HepG2 (cell line): ENCODE measurements at regions not wholly inside any gene's neighbourhood (a gene's known extent, or its start where the extent isn't known, plus 50 kb on each side); places are given as distances from the start of the nearest gene placed in this dataset.

Experiments used
- BCL6 ChIP-seq: IDR thresholded peaks from 2 replicates; pipeline ENCODE4 v1.6.1; 2016; ENCODE audit warnings: missing genetic modification reagents, missing compliant biosample characterization
- CEBPG ChIP-seq: IDR thresholded peaks from 2 replicates; pipeline ENCODE4 v1.6.1; 2016
- DPF2 ChIP-seq: sonication (generic); formaldehyde crosslinking; IDR thresholded peaks from 2 replicates; pipeline ENCODE4 v1.4.0; 2020; ENCODE audit warnings: mild to moderate bottlenecking, low read depth, missing genetic modification reagents, borderline replicate concordance
- EEA1 ChIP-seq: sonication (generic); formaldehyde crosslinking; IDR thresholded peaks from 2 replicates; pipeline ENCODE4 v1.5.1; 2020; ENCODE audit warnings: mild to moderate bottlenecking, missing genetic modification reagents, borderline replicate concordance
- HDAC2 ChIP-seq: sonication (generic); formaldehyde crosslinking; IDR thresholded peaks from 2 replicates; pipeline ENCODE4 v1.4.0; 2020; ENCODE audit warnings: missing genetic modification reagents
- ISL2 ChIP-seq: sonication (generic); formaldehyde crosslinking; IDR thresholded peaks from 2 replicates; pipeline ENCODE4 v1.5.0; 2020; ENCODE audit warnings: missing genetic modification reagents
- MIXL1 ChIP-seq: IDR thresholded peaks from 2 replicates; pipeline ENCODE4 v1.6.1; 2016
- NFKBIZ ChIP-seq: IDR thresholded peaks from 2 replicates; pipeline ENCODE4 v1.6.1; 2018; ENCODE audit warnings: missing genetic modification reagents, missing compliant biosample characterization
- NRL ChIP-seq: sonication (generic); formaldehyde crosslinking; IDR thresholded peaks from 2 replicates; pipeline ENCODE4 v1.5.0; 2020; ENCODE audit warnings: missing genetic modification reagents, mild to moderate bottlenecking, moderate library complexity, borderline replicate concordance
- SSRP1 ChIP-seq: IDR thresholded peaks from 2 replicates; pipeline ENCODE4 v1.6.1; 2016; ENCODE audit warnings: control low read depth
- TCF7L2 ChIP-seq: IDR thresholded peaks from 2 replicates; pipeline ENCODE4 v1.6.1; 2011; ENCODE audit warnings: mild to moderate bottlenecking, low read depth, low read length, moderate library complexity
- TGIF2 ChIP-seq: IDR thresholded peaks from 2 replicates; pipeline ENCODE4 v1.6.1; 2016; ENCODE audit warnings: control low read depth, missing compliant biosample characterization
- ZBTB42 ChIP-seq: sonication (generic); formaldehyde crosslinking; IDR thresholded peaks from 2 replicates; pipeline ENCODE4 v1.5.0; 2020; ENCODE audit warnings: mild to moderate bottlenecking, missing genetic modification reagents
- ZFP37 ChIP-seq: sonication (generic); formaldehyde crosslinking; IDR thresholded peaks from 2 replicates; pipeline ENCODE4 v1.4.0; 2020; ENCODE audit warnings: missing genetic modification reagents, borderline replicate concordance
- ZNF550 ChIP-seq: sonication (generic); formaldehyde crosslinking; IDR thresholded peaks from 2 replicates; pipeline ENCODE4 v1.4.0; 2020; ENCODE audit warnings: mild to moderate bottlenecking, missing genetic modification reagents, borderline replicate concordance
- ZNF556 ChIP-seq: sonication (generic); formaldehyde crosslinking; IDR thresholded peaks from 2 replicates; pipeline ENCODE4 v1.4.0; 2020; ENCODE audit warnings: mild to moderate bottlenecking, missing genetic modification reagents, borderline replicate concordance
- ZNF720 ChIP-seq: sonication (generic); formaldehyde crosslinking; IDR thresholded peaks from 2 replicates; pipeline ENCODE4 v1.4.0; 2020; ENCODE audit warnings: missing genetic modification reagents
- ZNF780A ChIP-seq: sonication (generic); formaldehyde crosslinking; IDR thresholded peaks from 2 replicates; pipeline ENCODE4 v1.8.0; 2022; ENCODE audit warnings: mild to moderate bottlenecking, missing genetic modification reagents, moderate library complexity
- ZNF841 ChIP-seq: sonication (generic); formaldehyde crosslinking; IDR thresholded peaks from 2 replicates; pipeline ENCODE4 v1.8.1; 2023; ENCODE audit warnings: missing genetic modification reagents, borderline replicate concordance
- ZNF850 ChIP-seq: sonication (generic); formaldehyde crosslinking; conservative IDR thresholded peaks from 2 replicates; pipeline ENCODE4 v1.9.0; 2021; ENCODE audit warnings: mild to moderate bottlenecking, missing genetic modification reagents
- TF ChIP-seq, protein P1 (sequence below): sonication (generic); formaldehyde crosslinking; IDR thresholded peaks from 2 replicates; pipeline ENCODE4 v1.8.0; 2022; ENCODE audit warnings: mild to moderate bottlenecking, missing genetic modification reagents, borderline replicate concordance
- TF ChIP-seq, protein P2 (sequence below): sonication (generic); formaldehyde crosslinking; IDR thresholded peaks from 2 replicates; pipeline ENCODE4 v1.4.0; 2020; ENCODE audit warnings: mild to moderate bottlenecking, low read depth, missing genetic modification reagents
- TF ChIP-seq, protein P3 (sequence below): sonication (generic); formaldehyde crosslinking; IDR thresholded peaks from 2 replicates; pipeline ENCODE4 v1.4.0; 2020; ENCODE audit warnings: missing genetic modification reagents, borderline replicate concordance
- TF ChIP-seq, protein P4 (sequence below): sonication (generic); formaldehyde crosslinking; IDR thresholded peaks from 2 replicates; pipeline ENCODE4 v1.4.0; 2020; ENCODE audit warnings: missing genetic modification reagents

DNA sequence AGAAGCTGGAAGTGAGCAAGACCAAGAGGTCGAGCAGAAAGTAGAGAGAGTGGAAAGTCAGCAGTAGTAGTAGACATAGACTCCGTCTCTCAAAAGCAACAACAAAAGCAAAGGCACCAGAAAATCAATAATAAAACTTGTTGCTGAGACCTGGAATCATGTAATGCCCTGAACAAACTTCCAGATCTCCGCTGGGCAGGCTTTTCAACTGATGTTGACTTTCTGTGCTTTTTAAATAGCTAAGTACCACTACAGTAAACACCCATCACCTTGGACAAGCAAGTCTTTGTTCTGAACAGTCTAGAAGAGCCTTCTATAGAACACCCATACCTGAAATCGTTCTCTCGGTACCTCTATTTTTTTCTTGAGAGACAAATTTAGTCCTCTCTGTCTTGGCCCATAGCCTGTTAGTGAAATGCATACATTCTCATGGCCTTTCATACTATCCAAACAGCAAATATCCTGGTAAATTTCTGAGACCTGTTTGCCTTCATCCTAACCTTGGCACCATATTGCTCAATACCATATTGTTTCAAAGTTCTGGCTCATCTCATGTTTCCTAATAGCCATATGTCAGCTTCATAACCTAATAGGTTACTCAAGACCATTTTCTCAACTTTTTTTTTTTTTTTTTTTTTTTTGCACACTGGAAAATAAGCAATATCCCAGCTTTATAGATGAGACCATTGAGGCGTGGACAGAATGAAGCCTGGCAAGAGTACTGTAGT lies 200.6 kb upstream of the RBPJ start (continued):
- TF ChIP-seq ZNF556 (CRISPR knock-in tag) (no peak), TGIF2 (no peak), ZNF720 (CRISPR knock-in tag) (no peak), ZNF841 (CRISPR knock-in tag) (no peak), TCF7L2 (no peak), ZNF780A (CRISPR knock-in tag) (no peak), BCL6 (CRISPR knock-in tag) (peak; percentile 7; the same call in 1 of the 2 replicates), CEBPG (CRISPR knock-in tag) (peak; percentile 92), EEA1 (no peak), HDAC2 (CRISPR knock-in tag) (0 out of 2 replicates have a peak, but pooled peaks have one; percentile 31), ZNF550 (CRISPR knock-in tag) (no peak), NRL (CRISPR knock-in tag) (no peak), DPF2 (CRISPR knock-in tag) (no peak; the same call in 1 of the 2 replicates), ZFP37 (no peak), ZNF850 (CRISPR knock-in tag) (no peak), SSRP1 (CRISPR knock-in tag) (no peak), ISL2 (CRISPR knock-in tag) (peak; percentile 47; the same call in 1 of the 2 replicates), NFKBIZ (CRISPR knock-in tag) (no peak), MIXL1 (CRISPR knock-in tag) (no peak), ZBTB42 (CRISPR knock-in tag) (no peak)
- TF ChIP-seq, protein P1, sequence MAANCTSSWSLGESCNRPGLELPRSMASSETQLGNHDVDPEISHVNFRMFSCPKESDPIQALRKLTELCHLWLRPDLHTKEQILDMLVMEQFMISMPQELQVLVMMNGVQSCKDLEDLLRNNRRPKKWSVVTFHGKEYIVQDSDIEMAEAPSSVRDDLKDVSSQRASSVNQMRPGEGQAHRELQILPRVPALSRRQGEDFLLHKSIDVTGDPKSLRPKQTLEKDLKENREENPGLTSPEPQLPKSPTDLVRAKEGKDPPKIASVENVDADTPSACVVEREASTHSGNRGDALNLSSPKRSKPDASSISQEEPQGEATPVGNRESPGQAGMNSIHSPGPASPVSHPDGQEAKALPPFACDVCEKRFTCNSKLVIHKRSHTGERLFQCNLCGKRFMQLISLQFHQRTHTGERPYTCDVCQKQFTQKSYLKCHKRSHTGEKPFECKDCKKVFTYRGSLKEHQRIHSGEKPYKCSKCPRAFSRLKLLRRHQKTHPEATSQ (CRISPR knock-in tag) = no peak
- TF ChIP-seq, protein P2, sequence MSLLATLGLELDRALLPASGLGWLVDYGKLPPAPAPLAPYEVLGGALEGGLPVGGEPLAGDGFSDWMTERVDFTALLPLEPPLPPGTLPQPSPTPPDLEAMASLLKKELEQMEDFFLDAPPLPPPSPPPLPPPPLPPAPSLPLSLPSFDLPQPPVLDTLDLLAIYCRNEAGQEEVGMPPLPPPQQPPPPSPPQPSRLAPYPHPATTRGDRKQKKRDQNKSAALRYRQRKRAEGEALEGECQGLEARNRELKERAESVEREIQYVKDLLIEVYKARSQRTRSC (CRISPR knock-in tag) = no peak
- TF ChIP-seq, protein P3, sequence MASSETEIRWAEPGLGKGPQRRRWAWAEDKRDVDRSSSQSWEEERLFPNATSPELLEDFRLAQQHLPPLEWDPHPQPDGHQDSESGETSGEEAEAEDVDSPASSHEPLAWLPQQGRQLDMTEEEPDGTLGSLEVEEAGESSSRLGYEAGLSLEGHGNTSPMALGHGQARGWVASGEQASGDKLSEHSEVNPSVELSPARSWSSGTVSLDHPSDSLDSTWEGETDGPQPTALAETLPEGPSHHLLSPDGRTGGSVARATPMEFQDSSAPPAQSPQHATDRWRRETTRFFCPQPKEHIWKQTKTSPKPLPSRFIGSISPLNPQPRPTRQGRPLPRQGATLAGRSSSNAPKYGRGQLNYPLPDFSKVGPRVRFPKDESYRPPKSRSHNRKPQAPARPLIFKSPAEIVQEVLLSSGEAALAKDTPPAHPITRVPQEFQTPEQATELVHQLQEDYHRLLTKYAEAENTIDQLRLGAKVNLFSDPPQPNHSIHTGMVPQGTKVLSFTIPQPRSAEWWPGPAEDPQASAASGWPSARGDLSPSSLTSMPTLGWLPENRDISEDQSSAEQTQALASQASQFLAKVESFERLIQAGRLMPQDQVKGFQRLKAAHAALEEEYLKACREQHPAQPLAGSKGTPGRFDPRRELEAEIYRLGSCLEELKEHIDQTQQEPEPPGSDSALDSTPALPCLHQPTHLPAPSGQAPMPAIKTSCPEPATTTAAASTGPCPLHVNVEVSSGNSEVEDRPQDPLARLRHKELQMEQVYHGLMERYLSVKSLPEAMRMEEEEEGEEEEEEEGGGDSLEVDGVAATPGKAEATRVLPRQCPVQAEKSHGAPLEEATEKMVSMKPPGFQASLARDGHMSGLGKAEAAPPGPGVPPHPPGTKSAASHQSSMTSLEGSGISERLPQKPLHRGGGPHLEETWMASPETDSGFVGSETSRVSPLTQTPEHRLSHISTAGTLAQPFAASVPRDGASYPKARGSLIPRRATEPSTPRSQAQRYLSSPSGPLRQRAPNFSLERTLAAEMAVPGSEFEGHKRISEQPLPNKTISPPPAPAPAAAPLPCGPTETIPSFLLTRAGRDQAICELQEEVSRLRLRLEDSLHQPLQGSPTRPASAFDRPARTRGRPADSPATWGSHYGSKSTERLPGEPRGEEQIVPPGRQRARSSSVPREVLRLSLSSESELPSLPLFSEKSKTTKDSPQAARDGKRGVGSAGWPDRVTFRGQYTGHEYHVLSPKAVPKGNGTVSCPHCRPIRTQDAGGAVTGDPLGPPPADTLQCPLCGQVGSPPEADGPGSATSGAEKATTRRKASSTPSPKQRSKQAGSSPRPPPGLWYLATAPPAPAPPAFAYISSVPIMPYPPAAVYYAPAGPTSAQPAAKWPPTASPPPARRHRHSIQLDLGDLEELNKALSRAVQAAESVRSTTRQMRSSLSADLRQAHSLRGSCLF (CRISPR knock-in tag) = no peak
- TF ChIP-seq, protein P4, sequence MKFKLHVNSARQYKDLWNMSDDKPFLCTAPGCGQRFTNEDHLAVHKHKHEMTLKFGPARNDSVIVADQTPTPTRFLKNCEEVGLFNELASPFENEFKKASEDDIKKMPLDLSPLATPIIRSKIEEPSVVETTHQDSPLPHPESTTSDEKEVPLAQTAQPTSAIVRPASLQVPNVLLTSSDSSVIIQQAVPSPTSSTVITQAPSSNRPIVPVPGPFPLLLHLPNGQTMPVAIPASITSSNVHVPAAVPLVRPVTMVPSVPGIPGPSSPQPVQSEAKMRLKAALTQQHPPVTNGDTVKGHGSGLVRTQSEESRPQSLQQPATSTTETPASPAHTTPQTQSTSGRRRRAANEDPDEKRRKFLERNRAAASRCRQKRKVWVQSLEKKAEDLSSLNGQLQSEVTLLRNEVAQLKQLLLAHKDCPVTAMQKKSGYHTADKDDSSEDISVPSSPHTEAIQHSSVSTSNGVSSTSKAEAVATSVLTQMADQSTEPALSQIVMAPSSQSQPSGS = peak; percentile 59; the same call in 1 of the 2 replicates
